Activated T-helper 2 cell treated with anti-CD3 and anti-CD28 coated beads, Interferon-gamma antibody, Interleukin-2, Interleukin-4, amounts not matched to agents 10 μg/mL and 5 μg/mL and 100 μg/mL, durations not matched to agents 14 hours and 24 hours and 36 hours (primary cell): ENCODE measurements at regions not wholly inside any gene's neighbourhood (a gene's known extent, or its start where the extent isn't known, plus 50 kb on each side); places are given as distances from the start of the nearest gene placed in this dataset.

ENCODE experiments used
- DNase-seq: peaks from one replicate; pipeline ENCODE4 v3.0.0; 2021; ENCODE audit warnings: low spot score
- H3K27ac Mint-ChIP-seq: one replicate; pipeline ENCODE4 v1.8.0; 2021; ENCODE audit warnings: mixed read lengths
- H3K27me3 Mint-ChIP-seq: one replicate; pipeline ENCODE4 v1.8.0; 2021; ENCODE audit warnings: low read depth, mixed read lengths
- H3K36me3 Mint-ChIP-seq: one replicate; pipeline ENCODE4 v1.8.0; 2021; ENCODE audit warnings: low read depth, mixed read lengths
- H3K4me1 Mint-ChIP-seq: one replicate; pipeline ENCODE4 v1.8.0; 2021; ENCODE audit warnings: low read depth, mixed read lengths
- H3K4me3 Mint-ChIP-seq: one replicate; pipeline ENCODE4 v1.8.0; 2021; ENCODE audit warnings: low read depth, mild to moderate bottlenecking, moderate library complexity, mixed read lengths
- H3K9me3 Mint-ChIP-seq: one replicate; pipeline ENCODE4 v1.8.0; 2021; ENCODE audit warnings: mixed read lengths
- intact Hi-C: fragments of 100-400 bp; cut with micrococcal nuclease; formaldehyde crosslinking; loops from one replicate; pipeline ENCODE4 v1.15.1; 2023

- no peak for DNase-seq
- Mint-ChIP-seq H3K4me1 (peaks cover 54% of the 10 kb centered on the region), H3K27me3 (peaks cover 2% of the 10 kb centered on the region), H3K36me3 (peaks cover 8% of the 10 kb centered on the region), H3K4me3 (no peak overlapping the region), H3K27ac (no peak overlapping the region), H3K9me3 (peaks cover 12% of the 10 kb centered on the region)
- intact Hi-C loops = no loop called here
Measured at GRCh38 chr13:99122171-99122570, 78.5 kb upstream of the UBAC2 start.

GRCh38 chr13:99123101-99124045, 77.3 kb upstream of the UBAC2 start:
- Mint-ChIP-seq H3K36me3 (peaks cover 8% of the 10 kb centered on the region), H3K9me3 (peaks cover 12% of the 10 kb centered on the region), H3K27me3 (peaks cover 2% of the 10 kb centered on the region), H3K4me1 (peaks cover 54% of the 10 kb centered on the region), H3K27ac (no peak overlapping the region), H3K4me3 (no peak overlapping the region)
- DNase-seq = no peak
- intact Hi-C loops = loop anchor here (2.0 kb wide), 1 partner anchor 37 kb away; no protein-coding TSS in a partner anchor

DNA sequence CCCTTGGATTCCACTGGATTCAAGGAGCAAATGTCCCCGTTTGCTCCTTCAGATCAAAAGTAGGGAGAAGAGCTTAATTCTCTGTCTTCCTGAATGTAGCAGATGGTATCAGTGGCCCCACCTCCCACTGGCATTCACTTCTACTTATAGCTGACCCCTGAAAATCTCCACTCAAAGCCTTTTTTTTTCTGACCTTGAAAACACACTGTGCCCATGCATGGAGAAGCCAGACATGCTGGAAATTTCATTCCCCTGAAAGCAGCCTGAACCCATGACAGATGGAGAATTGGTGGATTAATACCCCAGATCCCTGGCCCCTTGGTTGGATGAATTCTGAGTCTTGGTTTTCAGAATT, 76.6 kb upstream of the UBAC2 start:
- Mint-ChIP-seq H3K27me3 (peaks cover 2% of the 10 kb centered on the region), H3K9me3 (peaks cover 12% of the 10 kb centered on the region), H3K27ac (no peak overlapping the region), H3K4me3 (no peak overlapping the region), H3K4me1 (peaks cover 51% of the 10 kb centered on the region), H3K36me3 (peaks cover 8% of the 10 kb centered on the region)
- intact Hi-C loops = loop anchor here (2.0 kb wide), 1 partner anchor 37 kb away; no protein-coding TSS in a partner anchor
- no peak for DNase-seq

DNA sequence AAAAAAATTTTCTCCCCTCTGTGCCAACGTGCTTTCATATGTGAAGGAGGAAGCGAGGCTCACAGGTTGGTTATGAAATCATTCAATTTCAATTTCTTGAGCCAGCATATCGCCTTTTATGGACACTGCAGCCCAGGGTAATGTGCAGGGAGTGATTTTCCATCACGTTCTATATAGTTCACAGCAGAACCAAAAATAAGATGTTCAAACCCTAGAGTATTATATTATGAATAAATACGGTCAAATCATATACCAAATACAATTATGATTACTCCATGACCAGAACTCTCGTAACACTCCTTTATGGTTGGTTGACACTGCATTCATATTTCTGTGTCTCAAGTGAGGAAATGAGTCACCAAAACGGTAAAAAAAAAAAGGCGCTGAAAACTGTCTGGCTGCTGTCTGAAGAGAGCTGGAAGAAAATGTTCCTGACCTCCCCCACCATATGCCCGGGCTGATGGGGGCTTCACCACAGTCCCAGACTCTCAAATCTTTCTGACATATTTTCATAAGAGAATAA, 75.8 kb upstream of the UBAC2 start:
- H3K27ac Mint-ChIP-seq = peak overlapping the region; percentile 35
- H3K36me3 Mint-ChIP-seq = peaks cover 8% of the 10 kb centered on the region
- no peak for DNase-seq
- peak overlapping the region; percentile 30 for H3K4me3 Mint-ChIP-seq
- H3K4me1 Mint-ChIP-seq = peaks cover 43% of the 10 kb centered on the region
- intact Hi-C loops = loop anchor here (2.0 kb wide), 1 partner anchor 38 kb away; no protein-coding TSS in a partner anchor
- peaks cover 6% of the 10 kb centered on the region for H3K9me3 Mint-ChIP-seq
- H3K27me3 Mint-ChIP-seq = peaks cover 2% of the 10 kb centered on the region

DNA sequence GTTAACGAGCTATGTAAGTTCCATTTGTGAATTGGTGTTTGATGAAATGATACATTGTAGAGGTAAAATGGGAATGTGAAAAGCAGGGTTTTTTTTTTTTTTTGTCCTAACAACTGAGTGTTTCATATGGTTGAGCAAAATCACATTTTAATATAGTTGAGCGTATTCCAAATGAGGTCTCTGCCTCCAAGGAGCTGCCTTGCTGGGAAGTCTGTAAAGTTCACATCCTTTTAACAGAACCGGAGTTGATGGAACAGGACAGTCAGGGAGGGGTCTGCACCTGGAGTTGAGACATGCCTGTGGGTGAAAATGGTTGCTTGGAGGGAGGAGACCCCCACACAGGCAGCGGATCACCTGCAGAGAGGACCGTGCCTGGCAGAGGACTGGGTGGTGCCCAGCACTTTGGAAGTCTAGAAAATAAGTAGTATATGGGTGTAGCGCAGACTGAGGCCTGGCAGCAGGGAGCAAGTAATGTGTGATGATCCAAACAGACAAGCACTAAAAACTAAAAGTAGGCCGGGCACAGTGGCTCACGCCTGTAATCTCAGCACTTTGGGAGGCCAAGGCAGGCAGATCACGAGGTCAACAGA, 75.2 kb upstream of the UBAC2 start:
- intact Hi-C loops = loop anchor here (2.0 kb wide), 1 partner anchor 39 kb away; no protein-coding TSS in a partner anchor
- peak overlapping the region; percentile 35 for H3K27ac Mint-ChIP-seq

GRCh38 chr13:99126821-99127220, 73.8 kb upstream of the UBAC2 start:
- Mint-ChIP-seq H3K4me3 (no peak overlapping the region), H3K36me3 (no peaks in the 10 kb centered on the region), H3K4me1 (peaks cover 32% of the 10 kb centered on the region), H3K27me3 (peaks cover 2% of the 10 kb centered on the region), H3K9me3 (no peaks in the 10 kb centered on the region), H3K27ac (no peak overlapping the region)
- intact Hi-C loops = no loop called here
- no peak for DNase-seq

More for the DNA sequence above, 75.2 kb upstream of the UBAC2 start:
- peaks cover 6% of the 10 kb centered on the region for H3K36me3 Mint-ChIP-seq
- DNase-seq = no peak
- H3K4me1 Mint-ChIP-seq = peaks cover 39% of the 10 kb centered on the region
- peaks cover 2% of the 10 kb centered on the region for H3K27me3 Mint-ChIP-seq
- H3K9me3 Mint-ChIP-seq = peaks cover 4% of the 10 kb centered on the region
- H3K4me3 Mint-ChIP-seq = no peak overlapping the region

- no peaks in the 10 kb centered on the region for H3K27me3 Mint-ChIP-seq
- no peaks in the 10 kb centered on the region for H3K36me3 Mint-ChIP-seq
- H3K27ac Mint-ChIP-seq = no peak overlapping the region
- no peak overlapping the region for H3K4me3 Mint-ChIP-seq
- no peak for DNase-seq
- intact Hi-C loops = no loop called here
- H3K9me3 Mint-ChIP-seq = no peaks in the 10 kb centered on the region
- peaks cover 19% of the 10 kb centered on the region for H3K4me1 Mint-ChIP-seq
Measured at GRCh38 chr13:99129050-99129449, 71.6 kb upstream of the UBAC2 start.

DNA sequence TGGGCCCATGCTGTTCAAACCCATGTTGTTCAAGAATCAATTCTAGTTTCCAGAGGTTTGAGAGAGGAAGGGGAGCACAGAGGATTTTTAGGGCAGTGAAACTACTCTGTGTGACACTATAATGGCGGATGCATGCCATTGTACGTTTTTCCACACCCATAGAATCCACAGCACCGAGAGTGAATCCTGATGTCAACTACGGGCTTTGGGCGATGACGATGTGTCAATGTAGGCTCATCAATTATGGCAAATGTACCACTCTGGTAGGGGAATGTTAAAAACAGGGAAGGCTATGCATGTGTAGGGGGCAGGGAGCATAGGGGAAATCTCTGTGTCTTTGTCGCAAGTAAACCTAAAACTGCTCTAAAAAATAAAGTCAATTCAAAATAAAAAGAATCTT, 70.7 kb upstream of the UBAC2 start:
- Mint-ChIP-seq H3K4me1 (peaks cover 10% of the 10 kb centered on the region), H3K4me3 (no peak overlapping the region), H3K9me3 (no peaks in the 10 kb centered on the region), H3K36me3 (no peaks in the 10 kb centered on the region), H3K27me3 (peaks cover 2% of the 10 kb centered on the region), H3K27ac (no peak overlapping the region)
- intact Hi-C loops = no loop called here
- DNase-seq = no peak

- peaks cover 2% of the 10 kb centered on the region for H3K27me3 Mint-ChIP-seq
- H3K27ac Mint-ChIP-seq = no peak overlapping the region
- H3K9me3 Mint-ChIP-seq = no peaks in the 10 kb centered on the region
- no peaks in the 10 kb centered on the region for H3K36me3 Mint-ChIP-seq
- intact Hi-C loops = no loop called here
- no peak overlapping the region for H3K4me3 Mint-ChIP-seq
- DNase-seq = no peak
- H3K4me1 Mint-ChIP-seq = peaks cover 2% of the 10 kb centered on the region
Measured at GRCh38 chr13:99131410-99131809, 69.2 kb upstream of the UBAC2 start.

DNA sequence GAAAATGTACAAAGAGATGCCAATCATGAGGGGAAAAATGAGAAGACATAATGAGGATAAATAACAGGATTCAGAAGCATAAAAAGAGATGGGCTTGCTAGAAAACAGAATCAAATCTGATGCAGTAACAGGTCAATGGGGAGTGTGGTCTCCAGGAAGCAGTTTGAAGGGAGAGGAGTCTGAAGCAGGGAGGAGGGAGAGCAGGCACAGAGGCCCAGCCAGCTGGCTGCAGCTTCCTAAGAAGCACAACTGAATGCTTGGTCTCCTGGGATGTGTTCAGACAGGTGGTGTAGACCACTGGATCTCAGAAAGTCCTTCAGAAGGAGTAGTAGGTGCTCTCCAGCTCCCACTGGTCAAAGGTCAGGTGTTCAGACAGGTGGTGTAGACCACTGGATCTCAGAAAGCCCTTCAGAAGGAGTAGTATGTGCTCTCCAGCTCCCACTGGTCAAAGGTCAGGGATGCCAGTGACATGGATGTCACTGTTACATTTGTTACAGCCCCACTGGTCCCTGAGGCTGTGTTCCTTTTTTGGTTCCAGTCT, 68.3 kb upstream of the UBAC2 start:
- intact Hi-C loops = no loop called here

GRCh38 chr13:99133230-99133629, 67.4 kb upstream of the UBAC2 start:
- H3K27me3 Mint-ChIP-seq = peaks cover 5% of the 10 kb centered on the region
- no peak overlapping the region for H3K4me3 Mint-ChIP-seq
- intact Hi-C loops = no loop called here
- H3K4me1 Mint-ChIP-seq = no peaks in the 10 kb centered on the region
- H3K36me3 Mint-ChIP-seq = no peaks in the 10 kb centered on the region
- H3K9me3 Mint-ChIP-seq = no peaks in the 10 kb centered on the region
- no peak overlapping the region for H3K27ac Mint-ChIP-seq
- no peak for DNase-seq

More for the DNA sequence above, 68.3 kb upstream of the UBAC2 start:
- Mint-ChIP-seq H3K4me1 (no peaks in the 10 kb centered on the region), H3K36me3 (no peaks in the 10 kb centered on the region), H3K9me3 (no peaks in the 10 kb centered on the region), H3K4me3 (no peak overlapping the region), H3K27ac (no peak overlapping the region), H3K27me3 (peaks cover 3% of the 10 kb centered on the region)
- no peak for DNase-seq

DNA sequence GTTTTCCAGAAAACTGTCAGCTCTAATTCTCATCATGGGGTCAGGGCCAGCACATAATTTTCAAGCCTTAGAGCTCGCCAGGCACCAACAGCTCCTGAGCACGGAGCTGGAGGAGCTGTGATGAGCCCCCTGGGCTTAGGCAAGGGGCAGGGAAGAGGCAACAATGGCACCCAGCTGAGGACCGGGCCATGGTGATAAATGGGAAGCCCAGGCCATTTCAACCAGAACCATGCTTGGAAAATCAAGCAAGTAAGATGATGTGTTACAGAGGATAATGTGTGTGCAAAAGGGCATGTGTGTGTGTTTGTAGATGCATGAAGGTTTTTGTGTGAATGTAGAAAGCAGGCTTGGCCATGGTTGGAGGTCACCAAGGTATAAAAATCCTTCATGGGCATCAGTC, 66.8 kb upstream of the UBAC2 start:
- no peak for DNase-seq
- no peaks in the 10 kb centered on the region for H3K36me3 Mint-ChIP-seq
- H3K4me1 Mint-ChIP-seq = no peaks in the 10 kb centered on the region
- no peaks in the 10 kb centered on the region for H3K9me3 Mint-ChIP-seq
- intact Hi-C loops = no loop called here
- H3K27ac Mint-ChIP-seq = no peak overlapping the region
- no peak overlapping the region for H3K4me3 Mint-ChIP-seq
- H3K27me3 Mint-ChIP-seq = peaks cover 5% of the 10 kb centered on the region

GRCh38 chr13:99135591-99135990, 65.1 kb upstream of the UBAC2 start:
- Mint-ChIP-seq H3K4me1 (no peaks in the 10 kb centered on the region), H3K27ac (no peak overlapping the region), H3K9me3 (no peaks in the 10 kb centered on the region), H3K27me3 (peaks cover 11% of the 10 kb centered on the region), H3K36me3 (no peaks in the 10 kb centered on the region), H3K4me3 (no peak overlapping the region)
- intact Hi-C loops = no loop called here
- DNase-seq = no peak
